ENCODE measurements at regions not wholly inside any gene's neighbourhood (a gene's known extent, or its start where the extent isn't known, plus 50 kb on each side); places are given as distances from the start of the nearest gene placed in this dataset.

GRCh38 chr4:124389591-124389990 lies 322.9 kb downstream of the ANKRD50 start:
- no peak for DNase-seq

DNA sequence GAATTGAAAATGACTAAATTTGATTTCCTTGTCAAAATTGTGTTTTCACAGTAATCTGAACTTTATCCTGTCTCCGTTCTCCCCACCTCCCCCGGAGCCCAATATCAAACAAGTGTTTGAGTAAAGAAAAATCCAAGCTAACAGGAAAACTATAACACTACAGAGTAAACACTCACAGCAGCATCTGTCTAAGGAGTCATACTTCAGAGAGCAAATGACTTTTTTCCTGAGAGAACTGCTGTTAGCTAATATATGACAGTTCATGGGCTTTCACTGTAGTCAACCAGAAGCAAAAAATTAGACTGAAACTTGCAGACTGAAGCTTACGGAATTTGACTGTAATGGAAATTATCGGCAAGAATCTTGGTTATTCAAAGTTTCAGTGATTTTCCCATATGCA lies 321.7 kb downstream of the ANKRD50 start:
- no peak for DNase-seq

DNA sequence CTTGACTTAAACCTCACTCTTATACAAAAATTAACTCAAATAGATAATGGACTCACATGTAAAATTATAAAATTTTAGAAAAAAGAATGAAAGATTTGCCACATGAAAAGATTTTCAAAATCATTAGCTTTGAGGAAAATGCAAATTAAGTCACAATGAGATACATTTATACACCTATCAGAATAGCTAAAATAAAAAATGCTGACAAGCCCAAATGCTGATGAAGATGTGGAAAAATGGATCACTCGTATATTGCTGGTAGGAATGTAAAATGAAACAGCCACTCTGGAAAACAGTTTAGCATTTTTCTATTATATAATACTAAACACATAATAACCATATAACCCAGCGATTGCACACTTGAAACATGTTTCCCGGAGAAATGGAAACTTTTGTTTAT lies 316.2 kb downstream of the ANKRD50 start:
- DNase-seq = no peak

DNA sequence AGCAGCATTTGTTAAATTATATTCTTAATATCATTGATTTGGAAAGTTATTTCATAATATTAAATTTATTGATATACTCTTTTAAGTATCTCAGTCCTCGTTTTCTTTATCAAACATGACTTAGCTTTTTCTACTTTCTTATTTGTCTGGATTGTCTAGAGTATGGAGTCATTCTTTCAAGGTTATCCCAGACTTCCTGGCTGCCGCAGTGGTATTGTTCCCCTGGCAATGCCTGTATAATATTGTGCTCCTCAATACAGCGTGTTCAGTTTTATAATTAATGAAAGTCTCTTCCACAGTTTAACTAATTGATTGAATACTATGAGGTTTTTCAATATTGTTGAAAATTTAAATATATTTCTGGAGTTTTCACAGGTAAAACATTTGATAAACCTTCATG lies 310.9 kb downstream of the ANKRD50 start:
- no peak for DNase-seq

- DNase-seq = no peak
Observed at GRCh38 chr4:124409044-124409443, 303.5 kb downstream of the ANKRD50 start.

DNA sequence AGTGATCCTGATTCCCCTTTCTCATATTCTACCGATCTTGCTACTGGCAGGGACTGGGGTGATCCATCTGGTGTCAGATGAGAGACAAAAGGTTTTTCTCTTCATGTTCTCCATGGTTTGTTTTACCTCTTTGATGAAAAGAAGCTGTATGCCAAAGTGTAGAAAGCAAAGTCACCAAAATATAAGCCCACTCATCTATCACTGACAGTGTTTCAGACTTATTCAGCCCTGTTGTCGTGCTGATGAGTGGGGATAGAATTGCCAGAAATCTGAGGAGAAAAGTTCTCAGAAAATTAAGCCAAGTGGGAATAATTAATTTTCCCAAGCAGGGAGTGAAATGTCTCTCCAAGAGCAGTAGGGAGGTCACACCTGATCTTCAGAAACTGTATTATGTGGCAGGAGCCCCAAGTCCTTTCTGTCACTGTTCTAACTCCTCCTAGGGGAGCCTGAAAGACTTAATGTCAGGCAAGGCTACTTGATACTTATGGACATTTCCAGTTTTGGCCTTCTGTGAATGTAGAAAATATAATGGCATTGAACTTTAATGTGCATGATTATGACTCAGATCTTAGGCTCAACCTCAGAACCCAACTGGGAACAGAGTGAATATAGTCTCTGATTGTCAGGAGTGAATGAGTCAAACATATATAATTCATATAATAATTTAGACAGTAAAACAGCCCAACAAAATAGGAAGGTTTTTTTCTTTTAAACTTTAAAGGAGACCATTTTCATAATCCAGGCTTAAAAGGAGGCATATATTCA lies 298.1 kb downstream of the ANKRD50 start:
- no peak for DNase-seq

DNA sequence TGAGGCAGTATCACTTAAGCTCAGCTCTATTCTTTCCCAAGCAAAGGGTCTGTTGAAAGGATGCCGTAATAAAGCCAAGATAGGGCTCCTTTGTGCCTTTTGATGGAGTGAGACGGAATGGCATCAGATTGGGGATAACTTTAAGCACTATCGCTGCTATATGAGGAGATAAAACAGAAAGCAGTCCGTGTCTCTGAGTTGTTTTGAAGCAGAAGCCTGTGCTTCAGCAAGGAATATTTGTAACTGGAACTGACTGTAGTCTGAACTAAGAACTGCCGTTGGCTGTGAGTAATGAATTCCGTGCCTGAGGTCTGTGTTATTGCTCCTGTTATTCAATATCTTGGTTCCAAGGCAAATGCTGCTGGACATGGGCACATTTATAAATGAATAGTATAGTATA lies 297.4 kb downstream of the ANKRD50 start:
- no peak for DNase-seq

DNA sequence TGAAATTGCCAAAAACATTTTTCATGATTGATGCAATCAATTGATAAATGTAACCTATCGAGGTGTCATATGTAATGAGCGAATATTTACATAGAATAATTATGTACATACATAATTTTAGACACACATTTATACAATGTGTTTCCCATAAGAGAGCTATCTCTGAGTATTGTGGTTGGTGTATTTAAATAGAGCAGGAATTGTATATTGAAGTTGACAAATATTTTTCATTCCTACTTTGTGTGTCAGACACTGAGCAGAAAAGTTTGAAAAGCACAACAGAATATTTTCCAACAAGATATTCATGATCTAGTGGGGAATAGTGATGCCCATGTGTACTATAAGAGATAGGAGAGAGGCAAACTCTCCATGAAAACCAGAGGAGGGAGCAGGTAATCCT lies 295.2 kb downstream of the ANKRD50 start:
- DNase-seq = no peak

- no peak for DNase-seq
Observed at GRCh38 chr4:124420166-124420695, 292.3 kb downstream of the ANKRD50 start.

GRCh38 chr4:124423160-124423559 lies 289.4 kb downstream of the ANKRD50 start:
- DNase-seq = no peak

- no peak for DNase-seq
Observed at GRCh38 chr4:124426279-124426678, 286.3 kb downstream of the ANKRD50 start.

DNA sequence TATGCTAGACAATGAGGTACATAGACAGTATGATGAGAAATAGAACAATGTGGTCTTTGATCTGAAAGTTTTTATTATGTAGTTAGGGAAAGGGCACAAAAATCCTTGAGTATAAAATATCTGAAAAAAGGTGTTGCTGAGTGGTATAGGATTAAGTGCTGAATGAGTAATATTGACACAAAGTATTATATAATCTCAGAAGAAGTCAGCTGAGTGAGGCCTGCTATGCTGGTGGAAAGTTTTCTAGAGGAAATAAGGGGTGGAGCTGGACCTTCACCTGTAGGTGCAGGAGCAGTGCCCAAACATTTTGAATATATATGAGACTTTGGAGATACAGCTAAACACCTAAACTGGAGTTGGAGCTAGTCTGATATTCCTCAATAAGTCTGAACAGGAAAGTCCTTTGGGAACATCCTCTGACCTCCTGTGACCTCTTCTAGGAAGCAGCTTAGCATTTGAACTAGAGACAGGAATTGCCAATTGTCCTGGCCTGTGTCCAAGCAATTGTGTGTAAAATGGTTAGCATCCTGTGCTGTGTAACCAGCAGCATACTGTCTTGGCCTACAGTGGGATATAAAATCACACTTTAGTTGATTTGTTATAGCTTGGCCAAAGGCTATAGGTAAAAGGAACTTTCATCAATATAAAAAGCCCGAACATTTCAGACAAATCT lies 285.3 kb downstream of the ANKRD50 start:
- no peak for DNase-seq

DNA sequence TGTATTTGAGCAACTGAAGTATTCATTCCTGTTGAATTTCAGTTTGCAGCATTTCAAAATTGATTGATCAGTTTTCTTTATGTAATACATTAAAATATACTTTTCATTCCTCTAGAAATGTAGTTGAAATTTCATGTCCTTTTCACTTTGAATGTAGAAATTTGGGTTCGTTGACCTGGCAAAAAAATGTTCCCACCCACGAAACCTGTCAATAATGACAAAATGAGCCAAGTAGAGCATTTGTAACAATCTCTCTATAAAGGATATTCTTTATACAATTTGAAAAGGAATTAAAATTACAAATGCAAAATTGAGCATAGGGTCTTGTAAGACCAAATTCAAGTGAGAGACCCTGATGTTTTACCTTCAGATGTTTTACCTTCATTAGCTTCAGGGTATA lies 283.9 kb downstream of the ANKRD50 start:
- DNase-seq = no peak

DNA sequence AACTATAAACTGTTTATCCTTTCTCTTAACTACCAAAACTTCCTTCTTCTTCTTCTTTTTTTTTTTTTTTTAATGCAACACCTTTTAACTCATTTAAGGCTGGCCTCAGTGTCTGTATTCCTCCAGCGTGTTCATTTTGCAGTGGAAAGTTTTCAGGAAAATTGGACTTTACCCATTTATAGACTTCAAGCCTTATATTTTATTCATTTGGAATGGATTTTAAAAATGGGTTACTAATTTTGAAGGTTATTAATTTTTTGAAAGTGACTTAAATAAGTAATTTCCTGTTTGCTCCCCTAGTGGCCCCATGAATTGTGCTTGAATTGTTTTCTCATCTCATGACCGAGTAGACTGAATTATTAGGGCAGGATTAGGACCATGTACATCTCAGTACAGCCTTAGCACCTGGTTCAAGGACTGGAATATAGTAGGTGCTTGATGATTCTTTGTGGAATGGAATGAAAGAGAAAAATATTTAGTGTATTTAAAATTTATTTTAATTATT lies 282.7 kb downstream of the ANKRD50 start:
- DNase-seq = no peak

DNA sequence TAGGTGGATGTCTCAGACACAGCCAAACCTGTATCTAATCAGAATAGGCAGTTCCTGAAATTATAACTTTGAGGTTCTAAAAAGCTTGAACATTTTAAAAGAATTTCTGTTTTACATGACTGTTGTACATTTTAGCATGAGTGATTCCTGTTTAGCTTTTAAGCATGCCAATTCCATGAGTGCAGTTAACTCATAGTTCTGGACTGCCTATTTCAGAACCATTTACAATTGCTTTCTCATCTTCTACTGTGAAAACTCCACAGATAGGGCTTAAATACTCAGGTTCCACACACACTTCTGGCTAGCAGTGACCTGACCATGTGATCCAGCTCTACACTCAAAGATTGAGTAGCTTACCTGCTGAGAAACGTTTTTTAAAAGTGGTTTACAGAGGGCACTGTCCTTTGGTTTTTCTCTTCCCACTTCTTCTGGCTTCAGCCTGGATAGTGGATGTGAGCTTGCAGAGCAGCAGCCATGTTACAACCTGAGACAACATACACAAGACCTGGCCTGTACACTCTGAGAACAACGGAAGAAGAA lies 280.8 kb downstream of the ANKRD50 start:
- DNase-seq = no peak

DNA sequence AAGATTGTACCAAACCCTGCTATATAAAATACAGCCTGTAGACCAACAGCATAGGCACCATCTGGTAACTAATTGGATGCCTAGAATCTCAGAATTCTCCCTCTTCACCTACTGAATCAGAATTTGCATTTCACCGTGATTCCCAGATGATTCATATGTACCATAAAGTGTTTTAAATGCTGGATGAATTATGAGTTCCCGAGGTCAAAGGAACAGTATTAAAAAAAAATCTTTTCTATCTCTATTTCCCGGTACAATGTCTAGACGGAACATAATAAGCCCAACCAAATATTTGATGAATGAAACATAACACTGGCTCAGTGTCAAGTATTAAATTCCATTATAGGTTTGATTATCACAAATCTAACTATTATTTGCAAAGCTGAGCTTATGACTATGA lies 280.0 kb downstream of the ANKRD50 start:
- no peak for DNase-seq

GRCh38 chr4:124433044-124433443 lies 279.5 kb downstream of the ANKRD50 start:
- no peak for DNase-seq

DNA sequence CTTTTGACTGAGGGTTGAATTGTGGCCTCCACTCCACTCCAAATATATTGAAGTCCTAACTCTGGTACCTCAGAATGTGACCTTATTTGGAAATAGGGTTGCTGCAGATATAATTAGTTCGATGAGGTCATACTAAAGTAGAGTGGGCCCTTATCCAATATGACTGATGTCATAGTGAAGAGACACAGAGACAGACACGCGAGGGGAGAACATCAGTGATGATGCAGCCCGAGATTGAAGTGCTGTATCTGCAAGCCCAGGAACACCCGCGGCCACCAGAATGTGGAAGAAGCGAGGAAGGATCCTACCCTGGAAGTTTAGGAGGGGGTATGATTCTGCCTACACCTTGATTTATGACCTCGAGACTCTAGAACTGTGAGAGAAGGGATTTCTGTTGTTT lies 279.0 kb downstream of the ANKRD50 start:
- no peak for DNase-seq

GRCh38 chr4:124435274-124435950 lies 277.1 kb downstream of the ANKRD50 start:
- no peak for DNase-seq

GRCh38 chr4:124437853-124438495 lies 274.6 kb downstream of the ANKRD50 start:
- DNase-seq = no peak

GRCh38 chr4:124445071-124445470 lies 267.5 kb downstream of the ANKRD50 start:
- no peak for DNase-seq

- no peak for DNase-seq
Observed at GRCh38 chr4:124449881-124450280, 262.7 kb downstream of the ANKRD50 start.

- no peak for DNase-seq
Observed at GRCh38 chr4:124450851-124451250, 261.7 kb downstream of the ANKRD50 start.
